GM21528 (cell line): ENCODE measurements at regions not wholly inside any gene's neighbourhood (a gene's known extent, or its start where the extent isn't known, plus 50 kb on each side); places are given as distances from the start of the nearest gene placed in this dataset.
"Not testable (repeated sequence)": the region's sequence is repeated elsewhere in the genome, so short reads cannot be mapped to it uniquely, and the experiment has no call there.

Source experiments
- ATAC-seq: cut with Tn5 transposase; IDR thresholded peaks from one replicate; pipeline ENCODE4 v1.9.1; 2021; ENCODE audit warnings: mild to moderate bottlenecking, moderate library complexity; ENCODE audit not compliant: unreplicated experiment, low FRiP score

DNA sequence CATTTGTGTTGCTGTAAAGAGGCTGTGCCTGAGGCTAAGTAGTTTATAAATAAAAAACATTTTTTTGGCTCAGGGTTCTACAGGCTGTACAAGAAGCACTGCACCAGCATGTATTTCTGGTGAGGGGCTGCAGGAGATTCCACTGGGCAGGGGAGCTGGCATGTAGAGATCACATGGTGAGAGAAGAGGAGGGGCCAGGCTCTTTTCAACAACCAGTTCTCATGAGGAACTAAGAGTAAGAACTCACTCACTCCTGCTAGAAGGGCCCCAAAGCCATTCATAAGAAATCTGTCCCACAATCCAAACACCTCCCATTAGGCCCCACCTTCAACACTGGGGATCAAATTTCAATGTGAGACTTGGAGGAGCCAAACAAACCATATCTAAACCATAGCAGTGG is 214.9 kb upstream of the LMCD1 start:
- no peak for ATAC-seq

GRCh38 chr3:8290611-8291010 is 211.0 kb upstream of the LMCD1 start:
- ATAC-seq: no peak

DNA sequence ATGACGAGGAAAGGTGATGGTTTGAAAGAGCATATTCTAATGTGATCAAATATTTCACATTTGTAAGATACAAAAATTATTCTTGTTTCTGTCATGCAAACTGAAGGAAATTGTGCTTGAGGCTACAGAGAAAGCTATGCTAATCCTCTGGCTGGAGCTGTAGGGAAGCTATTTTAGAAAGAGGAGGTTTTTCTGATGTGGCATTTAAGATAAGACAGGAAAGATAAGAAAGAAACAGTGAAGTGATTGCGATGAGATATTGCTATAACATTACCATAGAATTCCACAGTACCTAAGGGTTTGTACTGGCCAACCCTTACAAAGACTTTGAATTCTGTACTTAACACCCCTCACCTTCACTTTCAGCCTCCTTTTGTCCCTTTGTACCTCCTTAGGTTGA is 205.2 kb upstream of the LMCD1 start:
- no peak for ATAC-seq

- ATAC-seq: no peak
Observed at GRCh38 chr3:8298021-8298954, 203.3 kb upstream of the LMCD1 start.

DNA sequence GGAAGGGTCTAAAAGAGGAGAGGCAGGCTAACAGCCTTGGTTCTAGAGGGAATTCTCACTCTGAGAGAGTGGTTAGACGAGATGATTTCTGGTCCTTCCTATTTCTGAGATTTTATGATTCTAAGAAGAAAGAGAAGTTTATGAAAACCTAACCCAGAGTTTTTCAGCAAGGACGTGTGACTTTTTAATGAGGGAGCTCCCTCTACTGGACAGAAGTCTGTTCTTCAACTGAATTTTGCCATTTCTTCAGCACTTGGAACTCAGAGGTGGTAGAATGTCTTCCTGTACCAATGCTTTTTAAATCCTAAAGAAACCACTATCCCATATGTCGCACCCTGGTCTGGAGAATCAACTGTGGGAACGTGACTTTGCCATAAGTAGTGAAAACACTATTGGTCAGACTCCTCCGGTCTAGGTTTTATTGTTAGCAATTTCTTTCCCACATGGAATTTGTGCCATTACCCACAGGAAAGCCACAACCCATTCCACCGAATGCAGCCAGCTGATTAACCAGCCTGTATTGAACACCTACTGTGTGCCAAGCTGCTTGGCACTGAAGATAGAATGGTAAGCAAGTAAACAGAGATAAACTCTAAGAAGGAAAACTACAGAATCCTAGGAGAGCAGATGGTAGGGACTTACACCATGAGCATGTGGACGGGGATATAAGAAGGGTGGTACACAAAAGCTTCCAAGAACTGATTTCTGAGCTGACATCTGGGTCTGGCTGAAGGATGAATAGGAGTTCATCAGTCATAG is 199.5 kb upstream of the LMCD1 start:
- ATAC-seq: peak; percentile 68

DNA sequence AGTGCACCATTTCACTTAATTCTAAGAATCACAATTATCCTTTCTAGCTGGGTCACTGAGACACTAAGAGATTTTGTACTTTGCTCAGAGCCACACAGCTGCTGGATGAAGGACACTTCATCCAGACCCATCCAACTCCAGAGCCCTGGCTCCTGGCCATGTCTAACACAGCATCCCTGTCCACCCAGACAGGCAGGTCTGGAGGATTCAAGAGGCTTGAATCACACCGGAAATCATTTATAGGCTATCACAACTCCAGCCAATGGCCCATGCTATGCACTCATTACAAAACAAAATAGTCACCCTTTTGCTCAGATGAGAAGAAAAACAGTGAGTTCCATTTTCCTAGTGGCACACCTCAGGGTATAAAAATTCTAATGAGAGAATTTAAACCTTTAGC is 198.2 kb upstream of the LMCD1 start:
- no peak for ATAC-seq

- ATAC-seq: no peak
Observed at GRCh38 chr3:8305371-8305770, 196.3 kb upstream of the LMCD1 start.

DNA sequence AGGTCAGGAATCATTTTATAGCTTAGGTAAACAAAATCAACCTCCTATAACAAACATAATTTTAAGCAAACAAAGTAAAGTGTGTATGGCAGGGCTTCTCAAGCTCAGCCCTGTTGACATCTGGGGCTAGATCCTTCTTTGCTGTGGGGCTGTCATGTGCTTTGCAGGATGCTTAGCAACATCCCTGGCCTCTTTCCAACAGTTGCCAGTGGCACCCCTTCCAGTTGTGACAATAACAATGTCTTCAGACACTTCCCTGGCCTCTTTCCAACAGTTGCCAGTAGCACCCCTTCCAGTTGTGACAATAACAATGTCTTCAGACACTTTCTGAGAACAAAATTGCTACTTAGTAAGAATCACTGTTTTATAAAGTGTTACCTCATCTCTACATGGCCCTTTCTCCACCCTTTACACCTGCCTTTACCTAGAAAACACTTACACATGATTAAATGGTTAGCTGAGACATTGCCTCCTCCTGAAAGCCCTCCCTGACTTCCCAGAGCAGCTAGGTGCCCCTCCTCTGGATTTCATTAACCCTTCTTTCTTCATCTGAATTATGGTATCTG is 194.0 kb upstream of the LMCD1 start:
- no peak for ATAC-seq

- ATAC-seq: no peak
Observed at GRCh38 chr3:8311321-8311720, 190.3 kb upstream of the LMCD1 start.

- ATAC-seq: no peak
Observed at GRCh38 chr3:8312685-8313084, 188.9 kb upstream of the LMCD1 start.

- no peak for ATAC-seq
Observed at GRCh38 chr3:8313560-8314267, 187.9 kb upstream of the LMCD1 start.

- not testable (repeated sequence) for ATAC-seq
Observed at GRCh38 chr3:8315526-8315925, 186.1 kb upstream of the LMCD1 start.

- ATAC-seq: no peak
Observed at GRCh38 chr3:8317661-8318649, 183.7 kb upstream of the LMCD1 start.

DNA sequence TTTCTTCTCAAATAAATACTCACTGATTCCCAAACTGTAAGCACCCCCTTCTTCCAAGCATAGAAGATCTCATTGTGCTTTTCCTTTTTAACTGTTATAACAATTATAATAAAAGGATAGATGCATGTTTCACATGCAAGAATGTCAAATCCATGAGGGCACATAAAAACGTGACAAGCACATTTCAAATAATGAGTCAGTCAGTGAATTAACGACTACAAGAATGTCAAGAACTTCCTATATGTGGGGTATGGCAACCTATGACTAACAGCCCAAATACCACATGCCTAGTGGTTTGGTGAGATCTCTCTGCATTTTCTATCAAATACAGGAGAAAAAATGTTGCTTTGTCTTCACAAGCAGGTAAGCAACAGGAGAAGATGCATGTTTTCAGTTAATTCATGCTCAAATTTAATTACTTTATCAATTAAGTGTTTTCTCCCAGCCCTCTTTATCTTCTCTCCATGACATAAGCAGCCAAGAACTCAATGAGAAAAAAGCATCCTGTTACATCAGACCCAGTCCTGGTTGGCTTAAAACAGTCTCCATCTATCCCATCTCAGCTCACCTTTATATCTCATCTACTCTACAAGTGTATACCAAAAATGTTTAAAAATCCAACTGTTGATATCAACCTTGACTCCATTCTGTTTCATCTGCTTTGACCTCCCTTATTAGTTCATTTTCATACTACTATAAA is 181.5 kb upstream of the LMCD1 start:
- no peak for ATAC-seq

- no peak for ATAC-seq
Observed at GRCh38 chr3:8320711-8321458, 180.7 kb upstream of the LMCD1 start.

GRCh38 chr3:8324747-8325146 is 176.9 kb upstream of the LMCD1 start:
- ATAC-seq: no peak

DNA sequence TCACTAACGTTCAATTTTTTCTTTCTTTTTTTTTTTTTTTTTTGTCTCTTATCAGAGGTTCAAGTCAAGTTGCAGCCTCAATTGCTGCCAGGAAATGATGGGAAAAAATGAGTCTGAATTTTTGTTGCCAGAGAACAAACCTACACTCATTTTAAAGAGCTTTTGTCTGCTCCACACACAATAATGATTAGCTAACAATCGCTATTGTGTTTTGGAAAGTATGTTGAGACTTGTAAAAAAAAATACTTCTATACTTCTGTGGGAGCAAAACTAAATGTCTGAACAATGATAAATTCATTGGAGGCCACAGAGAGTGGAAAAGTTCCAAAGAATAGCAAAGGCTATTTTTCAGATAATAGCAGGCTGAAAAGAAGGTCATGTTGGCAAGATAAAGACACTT is 176.3 kb upstream of the LMCD1 start:
- ATAC-seq: no peak

DNA sequence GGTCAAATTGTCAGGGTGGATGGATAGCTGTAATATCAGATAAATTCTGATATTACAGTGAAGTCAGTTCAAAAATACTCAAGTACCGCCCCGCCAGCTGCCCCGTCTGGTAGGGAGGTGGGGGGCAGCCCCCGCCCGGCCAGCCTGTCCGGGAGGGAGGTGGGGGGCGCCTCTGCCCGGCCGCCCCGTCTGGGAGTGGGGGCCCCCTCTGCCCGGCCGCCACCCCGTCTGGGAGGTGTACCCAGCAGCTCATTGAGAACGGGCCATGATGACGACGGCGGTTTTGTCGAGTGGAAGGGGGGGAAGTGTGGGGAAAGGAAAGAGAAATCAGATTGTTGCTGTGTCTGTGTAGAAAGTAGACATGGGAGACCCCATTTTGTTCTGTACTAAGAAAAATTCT is 175.8 kb upstream of the LMCD1 start:
- not testable (repeated sequence) for ATAC-seq
